ENCODE measurements at regions not wholly inside any gene's neighbourhood (a gene's known extent, or its start where the extent isn't known, plus 50 kb on each side); places are given as distances from the start of the nearest gene placed in this dataset.

GRCh38 chr1:235021815-235022214 lies 106.8 kb downstream of the TOMM20 start:
- no peak for TF ChIP-seq POLR2A (IDR thresholded peaks at IDR 0.05; ENCODE audit: low read length)
- no peak for TF ChIP-seq GATA1 (IDR thresholded peaks at IDR 0.05; ENCODE audit: low read depth, low read length)
- DNase-seq: no peak

GRCh38 chr1:235021321-235021720 lies 107.3 kb downstream of the TOMM20 start:
- TF ChIP-seq GATA1 (IDR thresholded peaks at IDR 0.05; ENCODE audit: low read depth, low read length) (no peak), POLR2A (IDR thresholded peaks at IDR 0.05; ENCODE audit: low read length) (no peak)
- DNase-seq: no peak

DNA sequence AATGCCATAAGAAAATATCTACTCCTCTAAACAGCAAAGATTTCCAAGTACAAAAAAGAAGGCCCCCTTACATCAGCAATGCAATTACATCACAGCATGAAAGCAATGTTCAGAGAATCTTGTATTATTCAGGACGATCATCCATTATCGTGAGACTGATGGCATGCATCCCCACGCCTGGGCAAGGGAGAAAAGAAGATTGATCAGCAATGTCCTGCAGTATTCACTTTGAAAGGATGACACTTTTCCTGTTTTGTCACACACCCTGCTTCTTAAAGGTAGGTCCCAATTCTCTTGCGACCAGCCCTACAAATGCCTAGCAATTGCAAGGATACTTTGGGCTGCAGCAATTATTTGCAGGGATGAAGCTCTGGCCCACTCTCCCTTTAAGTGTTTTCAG lies 108.7 kb downstream of the TOMM20 start:
- TF ChIP-seq GATA1 (IDR thresholded peaks at IDR 0.05; ENCODE audit: low read depth, low read length) (no peak), POLR2A (IDR thresholded peaks at IDR 0.05; ENCODE audit: low read length) (no peak)

GRCh38 chr1:235019471-235019870 lies 109.2 kb downstream of the TOMM20 start:
- TF ChIP-seq GATA1 (IDR thresholded peaks at IDR 0.05; ENCODE audit: low read depth, low read length): no peak
- no peak for TF ChIP-seq POLR2A (IDR thresholded peaks at IDR 0.05; ENCODE audit: low read length)
- DNase-seq: no peak

More for the DNA sequence above, 108.7 kb downstream of the TOMM20 start:
- DNase-seq: no peak

DNA sequence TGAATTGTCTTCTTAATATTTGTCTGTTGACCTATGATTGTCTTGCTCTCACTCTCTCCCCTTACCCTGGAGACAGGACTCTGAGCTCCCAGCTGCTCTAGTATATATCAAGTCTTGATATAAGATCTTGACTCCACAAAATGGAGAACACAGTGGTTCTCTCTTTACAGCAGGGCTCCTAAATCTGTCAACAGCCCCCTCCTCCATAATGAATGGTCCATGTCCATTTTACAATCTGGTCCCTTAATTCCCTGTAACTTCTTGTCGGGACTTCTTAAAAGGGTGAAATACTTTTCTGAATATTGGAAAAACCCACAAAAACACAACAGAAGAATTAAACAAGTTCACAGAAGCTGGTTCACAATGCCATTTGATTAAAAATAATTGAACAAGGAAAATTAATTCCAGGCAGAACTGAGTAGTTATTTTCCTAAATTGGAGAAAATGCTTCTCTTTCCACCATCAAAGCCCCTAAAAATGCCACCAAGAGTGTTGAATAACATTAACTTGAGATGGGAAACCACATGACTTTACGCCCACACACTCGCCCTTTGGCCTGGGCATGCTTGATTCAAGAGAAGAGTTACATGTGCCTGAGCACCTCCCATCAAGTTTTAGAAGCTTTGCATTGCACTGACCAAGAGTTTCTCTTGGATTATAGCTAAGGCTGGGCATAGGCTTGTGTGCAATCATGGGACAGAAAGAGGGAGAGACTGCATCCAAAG lies 109.8 kb downstream of the TOMM20 start:
- no peak for TF ChIP-seq GATA1 (IDR thresholded peaks at IDR 0.05; ENCODE audit: low read depth, low read length)
- no peak for TF ChIP-seq POLR2A (IDR thresholded peaks at IDR 0.05; ENCODE audit: low read length)
- DNase-seq: no peak

DNA sequence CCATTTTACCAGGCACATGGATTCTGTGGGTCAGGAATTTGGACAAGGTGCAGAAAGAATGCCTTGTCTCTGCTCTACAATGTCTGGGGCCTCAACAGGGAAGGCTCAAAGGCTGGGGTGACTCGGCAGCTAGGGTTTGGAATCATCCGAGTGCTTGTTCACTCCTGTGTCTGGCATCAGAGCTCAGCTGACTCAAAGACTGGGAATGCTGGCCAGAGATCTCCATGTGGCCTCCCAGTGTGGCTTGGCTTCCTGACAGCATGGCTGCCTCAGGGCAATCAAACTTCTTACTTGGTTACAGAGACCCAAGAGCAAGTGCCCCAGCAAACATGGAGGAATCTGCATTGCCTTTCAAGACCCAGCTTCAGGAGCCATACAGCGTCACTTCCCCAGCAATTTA lies 110.5 kb downstream of the TOMM20 start:
- TF ChIP-seq POLR2A (IDR thresholded peaks at IDR 0.05; ENCODE audit: low read length): no peak
- TF ChIP-seq GATA1 (IDR thresholded peaks at IDR 0.05; ENCODE audit: low read depth, low read length): no peak
- DNase-seq: no peak

GRCh38 chr1:235017719-235018118 lies 110.9 kb downstream of the TOMM20 start:
- TF ChIP-seq GATA1 (IDR thresholded peaks at IDR 0.05; ENCODE audit: low read depth, low read length) (no peak), POLR2A (IDR thresholded peaks at IDR 0.05; ENCODE audit: low read length) (no peak)
- no peak for DNase-seq

- no peak for TF ChIP-seq POLR2A (IDR thresholded peaks at IDR 0.05; ENCODE audit: low read length)
- no peak for TF ChIP-seq GATA1 (IDR thresholded peaks at IDR 0.05; ENCODE audit: low read depth, low read length)
- DNase-seq: no peak
Observed at GRCh38 chr1:235017191-235017590, 111.4 kb downstream of the TOMM20 start.

DNA sequence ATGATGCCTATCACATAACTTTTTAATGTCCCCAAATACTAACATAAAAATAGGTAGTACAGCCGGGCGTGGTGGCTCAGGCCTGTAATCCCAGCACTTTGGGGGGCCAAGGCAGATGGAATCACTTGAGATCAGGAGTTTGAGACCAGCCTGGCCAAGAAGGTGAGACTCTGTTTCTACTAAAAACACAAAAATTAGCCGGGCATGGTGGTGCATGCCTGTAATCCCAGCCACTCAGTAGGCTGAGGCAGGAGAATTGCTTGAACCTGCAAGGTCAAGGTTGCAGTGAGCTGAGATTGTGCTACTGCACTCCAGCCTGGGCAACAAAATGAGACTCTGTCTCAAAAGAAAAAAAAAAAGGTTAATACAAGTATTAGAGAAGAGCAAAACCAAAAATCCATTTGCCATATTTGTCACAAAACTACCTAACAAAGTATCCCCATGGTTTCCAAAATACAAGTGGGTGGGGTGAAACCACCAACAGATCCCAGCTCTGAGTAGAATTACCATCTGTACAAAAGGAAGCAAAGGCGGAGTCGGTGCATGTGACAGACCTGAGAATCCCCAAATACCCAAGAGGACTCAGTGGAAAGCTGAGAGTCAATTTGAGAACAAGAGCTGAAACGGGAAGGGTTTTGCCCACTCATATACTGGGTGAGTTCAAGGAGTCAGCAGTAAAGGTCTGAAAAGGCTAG lies 113.2 kb downstream of the TOMM20 start:
- TF ChIP-seq POLR2A (IDR thresholded peaks at IDR 0.05; ENCODE audit: low read length) (no peak), GATA1 (IDR thresholded peaks at IDR 0.05; ENCODE audit: low read depth, low read length) (no peak)
- DNase-seq: no peak

DNA sequence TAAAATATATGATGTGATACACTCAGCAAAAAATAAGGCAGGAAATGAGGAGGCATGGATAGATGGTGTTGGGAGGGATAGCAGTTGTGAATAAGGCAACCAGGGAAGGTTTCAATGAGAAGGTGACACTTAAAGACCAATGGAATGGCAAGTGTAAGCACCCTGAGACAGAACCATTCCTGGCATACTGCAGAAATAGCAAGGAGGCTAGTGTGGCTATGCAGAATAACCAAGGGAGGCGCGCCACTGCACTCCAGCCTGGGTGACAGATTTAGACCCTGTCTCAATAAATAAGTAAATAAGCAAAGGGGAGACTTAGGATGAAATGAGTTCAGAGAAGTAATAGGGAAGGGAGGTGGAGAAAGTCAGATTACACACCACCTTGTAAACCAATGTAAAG lies 113.9 kb downstream of the TOMM20 start:
- no peak for DNase-seq
- TF ChIP-seq GATA1 (IDR thresholded peaks at IDR 0.05; ENCODE audit: low read depth, low read length) (no peak), POLR2A (IDR thresholded peaks at IDR 0.05; ENCODE audit: low read length) (no peak)

DNA sequence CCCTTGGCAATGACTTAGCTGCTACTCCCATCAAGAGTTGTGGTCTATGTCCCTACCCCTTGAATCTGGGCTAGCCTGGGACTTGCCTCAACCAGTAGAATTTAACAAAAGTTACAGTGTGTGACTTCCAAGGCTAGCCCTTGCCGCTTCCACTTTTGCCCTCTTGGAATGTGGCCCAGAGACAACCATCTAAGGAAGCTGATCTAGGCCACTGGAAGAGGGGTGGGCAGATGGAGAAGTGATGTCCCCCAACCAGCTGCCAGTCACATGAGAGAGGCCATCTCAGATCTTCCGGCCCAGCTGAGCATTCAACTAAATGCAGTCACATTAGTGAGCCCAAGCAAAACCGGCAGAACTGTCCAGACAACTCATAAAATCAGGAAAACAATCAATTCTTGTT lies 115.1 kb downstream of the TOMM20 start:
- no peak for TF ChIP-seq GATA1 (IDR thresholded peaks at IDR 0.05; ENCODE audit: low read depth, low read length)
- no peak for DNase-seq

DNA sequence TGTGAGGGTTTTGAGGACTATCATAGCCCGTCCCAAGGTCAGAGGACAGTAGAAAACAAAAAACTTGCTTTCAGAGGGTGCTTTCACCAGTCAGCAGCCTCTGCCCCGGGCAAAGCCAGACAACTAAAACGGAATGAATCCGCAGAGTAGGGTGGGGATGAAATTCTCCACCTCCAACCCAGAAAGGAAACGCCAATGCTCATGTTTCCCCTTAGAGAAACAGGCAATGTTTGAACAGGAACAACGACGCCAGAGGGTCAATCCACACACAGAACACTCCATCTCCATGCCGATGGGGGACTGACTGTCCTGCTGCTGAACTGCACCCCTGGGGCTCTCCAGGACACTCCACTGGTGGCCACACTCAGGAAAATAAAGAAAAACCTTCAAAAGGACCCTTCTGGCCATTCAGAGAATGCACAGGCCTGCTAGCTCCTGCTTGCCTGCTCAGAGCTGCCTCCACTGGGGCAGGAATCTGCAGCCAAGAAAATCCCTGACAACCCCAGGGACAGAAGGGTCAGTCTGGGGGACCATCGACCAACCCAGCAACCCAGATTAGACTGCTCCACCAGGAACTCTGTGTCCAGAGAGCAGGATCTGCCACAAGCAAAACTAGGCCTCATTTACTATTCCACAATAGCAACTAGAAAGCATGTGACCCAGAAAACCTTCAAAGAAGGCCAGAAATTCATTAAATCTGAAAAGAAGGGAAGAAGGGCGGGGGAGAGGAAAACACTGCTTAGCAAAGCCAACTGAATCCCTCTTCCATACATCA lies 116.0 kb downstream of the TOMM20 start:
- TF ChIP-seq GATA1 (IDR thresholded peaks at IDR 0.05; ENCODE audit: low read depth, low read length): no peak
- TF ChIP-seq POLR2A (IDR thresholded peaks at IDR 0.05; ENCODE audit: low read length): no peak
- DNase-seq: no peak

DNA sequence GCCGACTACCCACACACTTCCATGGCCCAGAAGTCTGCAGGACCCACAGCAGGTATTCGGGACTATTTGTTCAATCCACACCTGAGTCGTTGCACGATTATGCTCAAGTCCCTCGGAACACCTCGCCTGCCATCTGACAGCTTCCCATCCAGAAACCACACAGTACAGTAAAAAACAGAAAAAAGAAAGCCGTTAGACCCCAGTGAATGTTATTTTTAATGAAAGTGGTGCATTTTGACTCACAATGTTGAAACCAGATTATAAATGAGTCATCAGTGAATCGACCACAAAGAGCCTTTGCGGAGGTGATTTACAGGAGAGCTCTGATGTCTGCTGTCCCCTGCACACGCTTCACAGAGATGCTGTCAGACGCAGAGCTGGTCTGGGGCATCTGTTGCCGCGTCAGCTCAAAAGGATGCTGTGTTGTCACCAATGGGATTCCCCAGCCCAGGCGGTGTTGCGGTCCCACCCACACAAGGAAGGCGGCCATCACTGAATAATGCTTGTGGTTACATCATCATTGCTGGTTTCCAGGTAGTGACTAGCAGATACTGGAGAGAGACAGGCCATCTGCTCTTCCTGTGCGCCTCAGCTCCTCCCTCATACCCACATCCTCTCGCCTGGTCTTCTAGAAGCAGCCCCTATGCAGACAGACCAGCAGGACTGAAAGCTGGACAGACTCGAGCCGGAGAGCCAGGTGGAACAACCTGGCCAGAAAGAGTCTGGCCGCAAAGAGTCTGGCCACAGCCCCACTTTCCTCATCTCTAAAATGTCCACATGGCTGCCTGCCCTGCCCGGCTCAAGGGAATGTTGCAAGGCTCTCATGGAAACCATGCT lies 116.8 kb downstream of the TOMM20 start:
- TF ChIP-seq POLR2A (IDR thresholded peaks at IDR 0.05; ENCODE audit: low read length) (no peak), GATA1 (IDR thresholded peaks at IDR 0.05; ENCODE audit: low read depth, low read length) (no peak)
- peak; percentile 26 to 57 for DNase-seq
